ENCODE measurements at regions not wholly inside any gene's neighbourhood (a gene's known extent, or its start where the extent isn't known, plus 50 kb on each side); places are given as distances from the start of the nearest gene placed in this dataset.

DNA sequence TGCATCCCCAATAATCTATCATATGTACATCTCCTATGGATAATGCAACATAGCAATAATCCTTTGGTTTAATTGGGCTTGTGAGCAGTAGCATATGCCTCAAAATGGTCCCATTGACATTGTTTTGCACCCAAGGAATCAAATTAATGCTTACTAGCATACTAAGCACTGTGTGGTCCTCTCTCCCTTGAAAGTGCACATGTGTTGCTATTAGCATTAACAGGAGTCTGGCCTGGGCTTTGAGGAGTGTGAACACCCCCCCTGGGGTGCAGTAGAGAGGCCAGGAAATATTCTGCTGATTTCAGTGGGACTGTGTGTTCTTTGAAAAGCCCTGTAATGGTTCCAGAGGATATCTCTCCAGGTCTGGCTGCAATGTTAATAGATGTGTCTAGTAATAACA lies 1148.4 kb downstream of the VRK1 start:
- TF ChIP-seq, protein P1, sequence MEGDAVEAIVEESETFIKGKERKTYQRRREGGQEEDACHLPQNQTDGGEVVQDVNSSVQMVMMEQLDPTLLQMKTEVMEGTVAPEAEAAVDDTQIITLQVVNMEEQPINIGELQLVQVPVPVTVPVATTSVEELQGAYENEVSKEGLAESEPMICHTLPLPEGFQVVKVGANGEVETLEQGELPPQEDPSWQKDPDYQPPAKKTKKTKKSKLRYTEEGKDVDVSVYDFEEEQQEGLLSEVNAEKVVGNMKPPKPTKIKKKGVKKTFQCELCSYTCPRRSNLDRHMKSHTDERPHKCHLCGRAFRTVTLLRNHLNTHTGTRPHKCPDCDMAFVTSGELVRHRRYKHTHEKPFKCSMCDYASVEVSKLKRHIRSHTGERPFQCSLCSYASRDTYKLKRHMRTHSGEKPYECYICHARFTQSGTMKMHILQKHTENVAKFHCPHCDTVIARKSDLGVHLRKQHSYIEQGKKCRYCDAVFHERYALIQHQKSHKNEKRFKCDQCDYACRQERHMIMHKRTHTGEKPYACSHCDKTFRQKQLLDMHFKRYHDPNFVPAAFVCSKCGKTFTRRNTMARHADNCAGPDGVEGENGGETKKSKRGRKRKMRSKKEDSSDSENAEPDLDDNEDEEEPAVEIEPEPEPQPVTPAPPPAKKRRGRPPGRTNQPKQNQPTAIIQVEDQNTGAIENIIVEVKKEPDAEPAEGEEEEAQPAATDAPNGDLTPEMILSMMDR (IDR thresholded peaks at IDR 0.05; ENCODE audit: poor library complexity) = no peak
- no peak for TF ChIP-seq EZH2 (IDR thresholded peaks at IDR 0.05; ENCODE audit: borderline replicate concordance)
